ENCODE measurements at regions not wholly inside any gene's neighbourhood (a gene's known extent, or its start where the extent isn't known, plus 50 kb on each side); places are given as distances from the start of the nearest gene placed in this dataset.

- 0 out of 2 replicates have a peak, but pooled peaks cover 7% of the 10 kb centered on the region for H3K27me3 ChIP-seq (replicated peaks; ENCODE audit: insufficient read depth)
- no peaks in the 10 kb centered on the region for H3F3A ChIP-seq (ENCODE audit: insufficient read depth)
- no peaks in the 10 kb centered on the region for H3K4me1 ChIP-seq (ENCODE audit: insufficient read depth)
- in situ Hi-C loops (cut with MboI), result no loop called here
- H3K9ac ChIP-seq, result no peak overlapping the region
- no peaks in the 10 kb centered on the region for H3K9me2 ChIP-seq (ENCODE audit: insufficient read depth)
- no peaks in the 10 kb centered on the region for H4K20me1 ChIP-seq (ENCODE audit: insufficient read depth)
- H3K36me3 ChIP-seq (ENCODE audit: low read depth), result no peaks in the 10 kb centered on the region
- H3K27ac ChIP-seq, result no peak overlapping the region
- H2AFZ ChIP-seq, result no peak overlapping the region
- no peak for DNase-seq
- WGBS, 2 experiments (ENCODE audit: low coverage in 1 of 2, low lambda C conversion rate in 2 of 2, missing lambda C conversion rate in 2 of 2), result 27 to 30% methylated on average over 3 of the region's 3 CpGs
- H3K9me3 ChIP-seq (ENCODE audit: low read depth), result no peaks in the 10 kb centered on the region
- H3K4me3 ChIP-seq, result no peak overlapping the region
- no peak overlapping the region for H3K4me2 ChIP-seq (ENCODE audit: unreplicated experiment)
- no peaks in the 10 kb centered on the region for H3K79me2 ChIP-seq (ENCODE audit: insufficient read depth)
- TF ChIP-seq EZH2 (IDR thresholded peaks at IDR 0.05; ENCODE audit: insufficient read depth, poor library complexity, severe bottlenecking) (no peak), EZH2phosphoT487 (IDR thresholded peaks at IDR 0.05; ENCODE audit: insufficient read depth, low read depth) (no peak)
Observed at GRCh38 chr6:169945117-169945516, 193.7 kb downstream of the ERMARD start.

GRCh38 chr6:169944415-169944814, 193.0 kb downstream of the ERMARD start:
- H3K9me3 ChIP-seq (ENCODE audit: low read depth), result no peaks in the 10 kb centered on the region
- H3K36me3 ChIP-seq (ENCODE audit: low read depth), result no peaks in the 10 kb centered on the region
- H3K4me1 ChIP-seq (ENCODE audit: insufficient read depth), result no peaks in the 10 kb centered on the region
- no peaks in the 10 kb centered on the region for H3K9me2 ChIP-seq (ENCODE audit: insufficient read depth)
- H3K27ac ChIP-seq, result no peak overlapping the region
- in situ Hi-C loops (cut with MboI), result no loop called here
- no peaks in the 10 kb centered on the region for H3K79me2 ChIP-seq (ENCODE audit: insufficient read depth)
- no peak overlapping the region for H3K9ac ChIP-seq
- DNase-seq, result no peak
- H3K4me2 ChIP-seq (ENCODE audit: unreplicated experiment), result no peak overlapping the region
- no peak overlapping the region for H2AFZ ChIP-seq
- 0 out of 2 replicates have a peak, but pooled peaks cover 7% of the 10 kb centered on the region for H3K27me3 ChIP-seq (replicated peaks; ENCODE audit: insufficient read depth)
- H3F3A ChIP-seq (ENCODE audit: insufficient read depth), result no peaks in the 10 kb centered on the region
- H3K4me3 ChIP-seq, result no peak overlapping the region
- H4K20me1 ChIP-seq (ENCODE audit: insufficient read depth), result no peaks in the 10 kb centered on the region
- TF ChIP-seq EZH2 (IDR thresholded peaks at IDR 0.05; ENCODE audit: insufficient read depth, poor library complexity, severe bottlenecking) (no peak), EZH2phosphoT487 (IDR thresholded peaks at IDR 0.05; ENCODE audit: insufficient read depth, low read depth) (no peak)

- no peak overlapping the region for H3K9ac ChIP-seq
- no peak overlapping the region for H3K4me3 ChIP-seq
- H2AFZ ChIP-seq, result no peak overlapping the region
- 0 out of 2 replicates have a peak, but pooled peaks cover 5% of the 10 kb centered on the region for H3K27me3 ChIP-seq (replicated peaks; ENCODE audit: insufficient read depth)
- DNase-seq, result no peak
- no peak overlapping the region for H3K4me2 ChIP-seq (ENCODE audit: unreplicated experiment)
- no peaks in the 10 kb centered on the region for H3F3A ChIP-seq (ENCODE audit: insufficient read depth)
- H4K20me1 ChIP-seq (ENCODE audit: insufficient read depth), result no peaks in the 10 kb centered on the region
- H3K27ac ChIP-seq, result no peak overlapping the region
- H3K4me1 ChIP-seq (ENCODE audit: insufficient read depth), result no peaks in the 10 kb centered on the region
- no peaks in the 10 kb centered on the region for H3K36me3 ChIP-seq (ENCODE audit: low read depth)
- H3K9me3 ChIP-seq (ENCODE audit: low read depth), result no peaks in the 10 kb centered on the region
- in situ Hi-C loops (cut with MboI), result no loop called here
- H3K79me2 ChIP-seq (ENCODE audit: insufficient read depth), result no peaks in the 10 kb centered on the region
- H3K9me2 ChIP-seq (ENCODE audit: insufficient read depth), result no peaks in the 10 kb centered on the region
- TF ChIP-seq EZH2phosphoT487 (IDR thresholded peaks at IDR 0.05; ENCODE audit: insufficient read depth, low read depth) (no peak), EZH2 (IDR thresholded peaks at IDR 0.05; ENCODE audit: insufficient read depth, poor library complexity, severe bottlenecking) (no peak)
Observed at GRCh38 chr6:169944061-169944337, 192.6 kb downstream of the ERMARD start.

GRCh38 chr6:169943241-169944060, 192.0 kb downstream of the ERMARD start:
- no peaks in the 10 kb centered on the region for H3K9me2 ChIP-seq (ENCODE audit: insufficient read depth)
- in situ Hi-C loops (cut with MboI), result no loop called here
- no peak overlapping the region for H3K27ac ChIP-seq
- no peaks in the 10 kb centered on the region for H4K20me1 ChIP-seq (ENCODE audit: insufficient read depth)
- no peaks in the 10 kb centered on the region for H3K9me3 ChIP-seq (ENCODE audit: low read depth)
- no peak overlapping the region for H2AFZ ChIP-seq
- DNase-seq, result no peak
- no peaks in the 10 kb centered on the region for H3K36me3 ChIP-seq (ENCODE audit: low read depth)
- WGBS, 2 experiments (ENCODE audit: low coverage in 1 of 2, low lambda C conversion rate in 2 of 2, missing lambda C conversion rate in 2 of 2), result 46 to 57% methylated on average over 7 of the region's 7 CpGs
- no peak overlapping the region for H3K4me2 ChIP-seq (ENCODE audit: unreplicated experiment)
- H3K4me1 ChIP-seq (ENCODE audit: insufficient read depth), result no peaks in the 10 kb centered on the region
- H3K27me3 ChIP-seq (replicated peaks; ENCODE audit: insufficient read depth), result no peaks in the 10 kb centered on the region
- TF ChIP-seq EZH2 (IDR thresholded peaks at IDR 0.05; ENCODE audit: insufficient read depth, poor library complexity, severe bottlenecking) (no peak), EZH2phosphoT487 (IDR thresholded peaks at IDR 0.05; ENCODE audit: insufficient read depth, low read depth) (no peak)
- no peak overlapping the region for H3K9ac ChIP-seq
- H3K4me3 ChIP-seq, result no peak overlapping the region
- no peaks in the 10 kb centered on the region for H3K79me2 ChIP-seq (ENCODE audit: insufficient read depth)
- H3F3A ChIP-seq (ENCODE audit: insufficient read depth), result no peaks in the 10 kb centered on the region

- H3K9me3 ChIP-seq (ENCODE audit: low read depth), result no peaks in the 10 kb centered on the region
- no peaks in the 10 kb centered on the region for H3K79me2 ChIP-seq (ENCODE audit: insufficient read depth)
- in situ Hi-C loops (cut with MboI), result no loop called here
- DNase-seq, result no peak
- no peaks in the 10 kb centered on the region for H3K36me3 ChIP-seq (ENCODE audit: low read depth)
- no peaks in the 10 kb centered on the region for H3F3A ChIP-seq (ENCODE audit: insufficient read depth)
- H3K4me3 ChIP-seq, result no peak overlapping the region
- H3K9ac ChIP-seq, result no peak overlapping the region
- H4K20me1 ChIP-seq (ENCODE audit: insufficient read depth), result no peaks in the 10 kb centered on the region
- no peak overlapping the region for H3K4me2 ChIP-seq (ENCODE audit: unreplicated experiment)
- no peak overlapping the region for H3K27ac ChIP-seq
- H2AFZ ChIP-seq, result no peak overlapping the region
- TF ChIP-seq EZH2phosphoT487 (IDR thresholded peaks at IDR 0.05; ENCODE audit: insufficient read depth, low read depth), result no peak
- TF ChIP-seq EZH2 (IDR thresholded peaks at IDR 0.05; ENCODE audit: insufficient read depth, poor library complexity, severe bottlenecking), result no peak
- no peaks in the 10 kb centered on the region for H3K27me3 ChIP-seq (replicated peaks; ENCODE audit: insufficient read depth)
- no peaks in the 10 kb centered on the region for H3K4me1 ChIP-seq (ENCODE audit: insufficient read depth)
- H3K9me2 ChIP-seq (ENCODE audit: insufficient read depth), result no peaks in the 10 kb centered on the region
Observed at GRCh38 chr6:169942173-169942572, 190.8 kb downstream of the ERMARD start.
